GM12891 (cell line): ENCODE measurements at regions not wholly inside any gene's neighbourhood (a gene's known extent, or its start where the extent isn't known, plus 50 kb on each side); places are given as distances from the start of the nearest gene placed in this dataset.

Experiments
- DNase-seq: peaks from one replicate; pipeline ENCODE4 v3.0.0; 2011; ENCODE audit warnings: low spot score; ENCODE audit not compliant: insufficient read length
- FAIRE-seq: peaks from 2 replicates; lab custom pipeline; 2011; peaks lifted over from hg19 to GRCh38; lab: Jason Lieb, UNC
- PAX5 ChIP-seq: IDR thresholded peaks from 2 replicates; pipeline ENCODE4 v1.6.1; 2011; ENCODE audit warnings: low read length, moderate library complexity, mild to moderate bottlenecking; ENCODE audit not compliant: insufficient read depth, severe bottlenecking
- POLR2A ChIP-seq: IDR thresholded peaks from 2 replicates; pipeline ENCODE4 v1.6.1; 2011; ENCODE audit warnings: low read depth, low read length, control low read depth
- POLR2AphosphoS5 ChIP-seq: IDR thresholded peaks from 2 replicates; pipeline ENCODE4 v1.6.1; 2011; ENCODE audit warnings: low read depth, low read length, control low read depth
- POU2F2 ChIP-seq: IDR thresholded peaks from 2 replicates; pipeline ENCODE4 v1.6.1; 2011; ENCODE audit warnings: low read depth, mild to moderate bottlenecking, control low read depth, low read length, moderate library complexity
- SPI1 ChIP-seq: IDR thresholded peaks from 2 replicates; pipeline ENCODE4 v1.6.1; 2011; ENCODE audit warnings: low read depth, low read length, control low read depth
- TAF1 ChIP-seq: IDR thresholded peaks from 2 replicates; pipeline ENCODE4 v1.6.1; 2011; ENCODE audit warnings: low read depth, low read length, control low read depth

DNA sequence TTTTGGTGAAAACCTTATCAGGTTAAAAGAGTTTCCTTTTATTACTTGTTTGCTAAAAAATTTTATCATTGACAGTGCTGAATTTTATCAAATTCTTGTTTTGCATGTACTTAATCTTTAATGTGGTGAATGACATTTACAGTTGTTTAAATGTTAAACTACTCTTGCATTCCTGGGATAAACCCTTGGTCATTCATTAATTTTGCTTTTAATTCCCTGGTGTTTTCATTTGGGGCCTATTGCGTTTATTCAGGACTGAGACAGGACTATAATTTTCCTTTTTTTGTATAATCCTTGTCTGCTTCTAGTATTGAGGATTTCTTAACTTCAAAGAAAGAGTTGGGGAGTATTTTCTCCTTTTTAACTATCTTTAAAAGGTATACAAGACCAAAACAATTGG lies 98.7 kb upstream of the TLL1 start:
- no peak for TF ChIP-seq POLR2A
- no peak for TF ChIP-seq POLR2AphosphoS5
- no peak for TF ChIP-seq POU2F2
- no peak for TF ChIP-seq PAX5
- no peak for FAIRE-seq

DNA sequence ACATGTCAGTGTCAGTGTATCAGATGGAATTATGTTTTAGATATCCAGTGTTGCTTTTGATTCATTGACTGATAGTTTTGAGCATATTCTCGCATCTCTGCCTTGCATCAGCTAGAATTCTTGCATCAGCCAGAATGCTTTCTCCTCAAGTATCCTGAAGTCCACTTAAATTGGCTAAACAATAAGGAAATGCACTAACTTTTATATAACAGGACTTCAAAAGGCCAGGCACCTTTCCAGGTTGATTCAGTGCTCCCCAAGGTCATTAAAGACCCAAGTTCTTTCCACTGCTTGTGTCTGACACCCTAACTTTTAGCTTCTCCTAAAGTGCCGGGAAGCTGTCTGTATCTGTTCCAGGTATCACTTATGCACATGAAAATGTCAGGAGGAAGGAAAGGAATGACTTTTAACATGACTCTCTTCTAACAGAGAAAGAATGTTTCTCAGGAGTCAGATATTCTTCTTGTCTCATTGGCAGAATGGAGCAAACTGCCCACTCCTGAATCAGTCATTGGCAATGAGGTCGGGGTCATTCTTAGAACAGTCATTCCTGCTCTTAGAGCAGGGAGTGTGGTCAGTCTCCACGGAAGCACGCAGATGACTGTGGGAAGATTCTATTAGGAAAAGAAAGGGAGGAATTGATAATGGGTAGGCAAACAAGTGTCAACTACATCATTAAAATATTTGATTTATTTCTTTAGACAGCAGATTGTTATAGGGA lies 92.9 kb upstream of the TLL1 start:
- FAIRE-seq (no peak), DNase-seq (no peak)
- TF ChIP-seq SPI1 (no peak), POLR2AphosphoS5 (no peak), POLR2A (no peak), PAX5 (no peak), TAF1 (no peak)

More for the DNA sequence above, 98.7 kb upstream of the TLL1 start:
- no peak for DNase-seq

DNA sequence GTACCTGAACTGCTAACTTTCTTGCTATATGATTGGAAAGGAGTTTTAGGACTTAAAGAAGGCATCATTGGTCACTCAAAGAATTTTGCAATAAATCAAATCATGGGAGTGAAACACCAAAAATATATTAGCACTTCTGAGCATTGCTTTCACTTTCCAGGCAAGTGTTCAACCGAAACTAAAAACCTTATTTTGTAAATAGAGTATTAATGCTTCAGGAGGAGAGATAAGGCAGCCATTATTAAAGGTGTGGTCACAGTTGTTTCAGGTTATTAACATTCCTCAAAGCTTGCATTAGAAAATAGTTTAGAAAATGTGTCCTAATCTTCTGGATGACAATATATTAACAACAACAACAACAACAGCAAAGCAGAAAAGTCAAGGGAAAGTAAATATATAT lies 92.3 kb upstream of the TLL1 start:
- TF ChIP-seq TAF1 (no peak), SPI1 (no peak), POU2F2 (no peak), PAX5 (no peak), POLR2A (no peak)
- no peak for FAIRE-seq
- DNase-seq, result no peak

DNA sequence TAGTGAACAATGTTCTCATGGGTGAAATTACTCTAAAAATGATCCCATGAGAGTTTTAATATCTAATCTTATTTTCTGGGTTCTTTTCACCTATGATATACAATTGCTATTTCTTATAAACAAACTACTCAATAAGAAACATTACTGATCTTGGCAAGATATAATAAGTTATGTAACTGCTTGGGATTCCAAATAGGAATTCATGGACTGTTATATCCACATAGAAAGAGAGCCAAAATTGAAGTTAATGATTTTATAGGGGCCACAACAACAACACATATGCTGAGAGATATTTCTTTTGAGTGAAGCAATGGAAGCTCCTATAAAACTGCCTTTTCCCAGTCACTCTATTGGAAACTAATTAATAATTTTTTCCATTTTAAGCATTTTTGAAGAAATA lies 90.4 kb upstream of the TLL1 start:
- no peak for TF ChIP-seq POLR2AphosphoS5
- no peak for TF ChIP-seq SPI1
- TF ChIP-seq POU2F2, result no peak
- no peak for TF ChIP-seq TAF1
- no peak for TF ChIP-seq POLR2A
- TF ChIP-seq PAX5, result no peak
- DNase-seq (no peak), FAIRE-seq (no peak)

DNA sequence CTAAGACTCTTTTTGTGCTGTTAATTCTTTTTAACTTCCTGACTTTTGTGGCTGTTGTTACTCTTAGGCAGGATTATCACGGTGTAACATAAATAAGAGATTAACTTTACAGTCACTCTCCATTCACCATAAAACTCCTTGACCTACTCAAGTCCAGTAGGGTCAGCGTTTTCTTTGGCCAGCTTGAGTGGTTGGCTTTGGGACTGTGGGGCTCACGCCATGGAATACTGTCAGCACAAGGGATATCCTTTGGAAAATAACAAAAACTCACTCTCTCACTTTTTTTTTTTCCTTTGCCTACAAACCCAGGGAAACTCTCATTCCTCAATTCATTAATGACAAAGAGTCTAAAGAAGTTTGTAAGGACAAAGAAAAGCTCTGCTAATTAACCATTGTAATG lies 89.4 kb upstream of the TLL1 start:
- no peak for FAIRE-seq

DNA sequence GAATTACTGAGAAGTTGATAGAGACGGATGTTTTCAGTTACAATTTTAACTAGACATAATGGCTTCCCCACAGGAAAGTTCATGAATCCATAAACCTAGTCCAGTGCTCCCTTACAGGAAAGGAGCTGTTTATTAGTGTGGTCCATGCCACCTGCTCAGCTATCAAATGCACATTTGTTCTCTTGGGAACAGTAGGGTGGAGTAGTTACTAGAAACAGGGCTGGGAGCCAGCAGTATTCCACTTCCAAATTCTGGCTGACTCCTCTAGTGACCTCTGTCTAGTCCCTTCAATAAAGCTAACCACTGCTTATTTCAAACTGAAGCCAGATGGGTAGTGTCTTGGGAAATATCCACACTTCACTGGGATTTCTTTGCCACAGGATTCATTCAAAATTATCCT lies 88.4 kb upstream of the TLL1 start:
- TF ChIP-seq TAF1 (no peak), POLR2A (no peak), SPI1 (no peak), POU2F2 (no peak), PAX5 (no peak), POLR2AphosphoS5 (no peak)
- DNase-seq (no peak), FAIRE-seq (no peak)

More for the DNA sequence above, 89.4 kb upstream of the TLL1 start:
- TF ChIP-seq SPI1 (no peak), POLR2AphosphoS5 (no peak), TAF1 (no peak), POU2F2 (no peak), POLR2A (no peak), PAX5 (no peak)
- no peak for DNase-seq

DNA sequence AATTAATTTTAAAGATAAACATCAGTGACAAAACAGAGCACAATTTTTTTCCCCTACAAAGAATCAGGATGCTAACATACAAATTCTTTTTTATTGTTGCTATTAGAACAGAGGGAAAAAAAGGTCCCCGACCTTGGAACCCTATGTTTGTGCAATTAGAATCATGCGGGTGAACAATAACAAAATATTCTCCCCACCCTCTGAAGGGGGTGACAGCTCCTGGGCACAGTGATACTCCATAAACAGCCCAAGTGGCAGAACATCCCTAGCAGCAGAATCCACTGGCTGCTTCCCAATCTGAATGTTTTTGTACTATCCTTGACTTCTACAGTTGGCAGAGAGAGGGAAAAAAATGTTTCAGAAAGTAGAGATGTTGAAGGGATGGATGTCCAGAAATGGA lies 87.7 kb upstream of the TLL1 start:
- TF ChIP-seq TAF1 (no peak), PAX5 (no peak), POU2F2 (no peak), SPI1 (no peak), POLR2AphosphoS5 (no peak), POLR2A (no peak)
- FAIRE-seq (no peak), DNase-seq (no peak)

DNA sequence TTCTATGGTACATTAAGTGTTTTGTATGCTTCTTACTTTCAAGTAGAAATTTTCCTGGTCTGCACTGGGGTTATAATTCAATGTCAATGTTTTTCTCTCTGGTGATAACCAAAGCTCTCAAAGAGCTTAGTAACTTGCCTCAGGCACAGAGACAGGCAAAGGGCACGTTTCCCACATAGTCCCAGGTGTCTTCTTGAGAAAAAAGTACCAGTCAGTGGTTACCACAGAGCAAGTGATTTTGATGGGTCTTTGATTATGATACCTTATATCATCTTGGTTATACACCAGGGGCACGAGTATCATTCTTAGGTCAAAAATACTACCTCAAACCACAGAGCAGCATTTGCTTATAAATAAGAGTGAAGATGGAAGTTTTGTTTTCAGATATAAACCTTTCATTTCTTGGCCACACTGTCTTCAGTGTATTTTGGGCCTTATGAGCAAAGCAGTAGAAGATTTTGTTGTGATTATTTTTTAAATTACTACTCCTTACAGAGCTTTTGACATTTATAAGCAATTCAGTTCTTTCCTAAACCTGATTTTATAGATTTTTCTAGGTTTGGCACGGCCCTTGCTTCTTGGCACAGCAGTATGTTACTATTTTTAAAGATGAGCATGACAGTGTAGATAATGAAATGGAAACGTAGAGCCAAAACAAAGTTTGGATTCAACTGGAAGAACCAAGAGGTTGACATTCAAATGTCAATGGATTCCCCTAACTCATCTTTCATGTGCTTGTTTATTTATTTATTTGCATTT lies 85.3 kb upstream of the TLL1 start:
- FAIRE-seq (no peak), DNase-seq (no peak)
- TF ChIP-seq TAF1 (no peak), POLR2A (no peak), POU2F2 (no peak), SPI1 (no peak), PAX5 (no peak), POLR2AphosphoS5 (no peak)

DNA sequence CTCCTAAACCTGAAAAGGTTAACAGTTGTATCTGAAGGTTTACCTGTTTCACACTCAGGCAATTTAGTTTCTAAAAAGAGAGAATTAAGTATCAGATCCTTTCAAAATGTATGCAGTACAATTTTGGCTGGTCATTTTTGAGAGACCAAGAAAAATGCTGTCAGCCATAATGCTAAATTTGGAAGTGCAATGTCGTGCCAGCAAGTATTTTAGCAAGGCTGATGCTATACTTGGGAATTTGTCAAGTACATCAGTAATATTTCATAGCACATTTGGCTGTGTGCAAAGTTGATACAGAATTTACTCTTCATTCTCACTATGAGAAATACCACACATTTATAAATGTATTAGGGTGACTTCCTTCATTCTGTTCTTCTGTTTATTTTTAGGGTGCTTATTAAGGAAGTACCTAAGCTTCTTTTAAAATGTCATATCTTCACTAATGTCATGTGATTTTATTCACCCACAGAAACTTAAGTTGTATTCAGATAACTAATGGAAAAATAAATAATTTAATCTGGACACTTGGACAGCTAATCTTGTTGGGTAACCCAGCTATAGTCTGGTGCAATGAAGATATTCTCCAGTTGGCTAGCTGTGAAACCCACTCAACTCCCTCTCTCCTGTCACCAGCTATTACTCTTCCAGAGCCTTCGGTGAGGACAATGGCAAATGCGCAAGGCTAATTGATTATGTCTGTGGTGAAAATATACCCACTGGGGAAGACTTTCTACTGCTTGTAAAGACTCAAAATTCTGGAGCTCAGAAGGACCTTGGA lies 84.2 kb upstream of the TLL1 start:
- no peak for FAIRE-seq
- TF ChIP-seq PAX5 (no peak), TAF1 (no peak), POU2F2 (no peak), POLR2A (no peak)
- DNase-seq, result no peak

DNA sequence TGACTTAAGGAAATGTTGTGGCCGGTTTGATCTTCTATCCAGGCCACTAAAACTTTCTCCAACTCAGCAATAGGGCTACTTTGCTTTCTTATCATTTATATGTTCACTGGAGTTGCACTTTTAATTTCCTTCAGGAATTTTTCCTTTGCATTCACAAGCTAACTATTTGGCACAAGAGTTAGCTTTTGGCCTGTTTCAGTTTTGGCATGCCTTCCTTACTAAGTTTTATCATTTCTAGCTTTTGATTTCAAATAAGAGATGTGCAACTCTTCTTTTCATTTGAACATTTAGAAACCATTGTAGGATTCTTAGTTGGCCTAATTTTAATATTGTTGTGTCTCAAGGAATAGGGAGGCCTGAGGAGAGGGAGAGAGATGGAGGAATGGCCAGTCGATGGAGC lies 79.8 kb upstream of the TLL1 start:
- DNase-seq (no peak), FAIRE-seq (no peak)
- TF ChIP-seq POLR2A, result no peak
- TF ChIP-seq POLR2AphosphoS5, result no peak
- no peak for TF ChIP-seq PAX5
- no peak for TF ChIP-seq SPI1
- TF ChIP-seq POU2F2, result no peak
- TF ChIP-seq TAF1, result no peak
